Mesendoderm (in vitro differentiated cells): ENCODE measurements at regions not wholly inside any gene's neighbourhood (a gene's known extent, or its start where the extent isn't known, plus 50 kb on each side); places are given as distances from the start of the nearest gene placed in this dataset.
"Not testable (repeated sequence)": the region's sequence is repeated elsewhere in the genome, so short reads cannot be mapped to it uniquely, and the experiment has no call there.

Experiments used
- DNase-seq: peaks from one replicate; pipeline ENCODE4 v3.0.0; 2013
- H2AK5ac ChIP-seq: 2 replicates; pipeline ENCODE4 v1.6.1; 2013; ENCODE audit warnings: low read length, inconsistent platforms
- H2BK120ac ChIP-seq: 2 replicates; pipeline ENCODE4 v1.6.1; 2013; ENCODE audit warnings: low read depth, mild to moderate bottlenecking, low read length, moderate library complexity, mixed read lengths
- H2BK15ac ChIP-seq: replicated peaks from 2 replicates; pipeline ENCODE4 v1.6.1; 2013; ENCODE audit warnings: low read depth, mild to moderate bottlenecking, moderate library complexity
- H2BK5ac ChIP-seq: 2 replicates; pipeline ENCODE4 v1.6.1; 2013; ENCODE audit warnings: low read length, inconsistent platforms
- H3K18ac ChIP-seq: 2 replicates; pipeline ENCODE4 v1.6.1; 2013; ENCODE audit warnings: mild to moderate bottlenecking, low read length, mixed read lengths
- H3K23ac ChIP-seq: one replicate; pipeline ENCODE4 v1.6.1; 2013; ENCODE audit warnings: low read length
- H3K27ac ChIP-seq: 2 replicates; pipeline ENCODE4 v1.5.1; 2013; ENCODE audit warnings: low read depth, mild to moderate bottlenecking, inconsistent platforms, low read length, moderate library complexity
- H3K27me3 ChIP-seq: 2 replicates; pipeline ENCODE4 v1.6.1; 2013; ENCODE audit warnings: low read length, control low read depth, mild to moderate bottlenecking, inconsistent platforms; ENCODE audit not compliant: insufficient read depth, poor library complexity
- H3K36me3 ChIP-seq: 2 replicates; pipeline ENCODE4 v1.6.1; 2013; ENCODE audit warnings: low read length, inconsistent platforms; ENCODE audit not compliant: control insufficient read depth, insufficient read depth
- H3K4ac ChIP-seq: one replicate; pipeline ENCODE4 v1.6.1; 2013; ENCODE audit warnings: low read depth, mild to moderate bottlenecking, low read length, moderate library complexity
- H3K4me1 ChIP-seq: 2 replicates; pipeline ENCODE4 v1.6.1; 2013; ENCODE audit warnings: low read depth, low read length, inconsistent platforms; ENCODE audit not compliant: control insufficient read depth
- H3K4me2 ChIP-seq: 2 replicates; pipeline ENCODE4 v1.6.1; 2013; ENCODE audit warnings: low read length
- H3K4me3 ChIP-seq: 2 replicates; pipeline ENCODE4 v1.5.1; 2013; ENCODE audit warnings: mild to moderate bottlenecking, low read length
- H3K56ac ChIP-seq: one replicate; pipeline ENCODE4 v1.6.1; 2013; ENCODE audit warnings: low read length
- H3K79me1 ChIP-seq: 2 replicates; pipeline ENCODE4 v1.6.1; 2013; ENCODE audit warnings: low read length, inconsistent platforms
- H3K79me2 ChIP-seq: 2 replicates; pipeline ENCODE4 v1.6.1; 2013; ENCODE audit warnings: mild to moderate bottlenecking, low read length; ENCODE audit not compliant: control insufficient read depth, insufficient read depth
- H3K9ac ChIP-seq: 2 replicates; pipeline ENCODE4 v1.6.1; 2013; ENCODE audit warnings: low read length, inconsistent platforms
- H4K5ac ChIP-seq: one replicate; pipeline ENCODE4 v1.6.1; 2013; ENCODE audit warnings: low read length
- H4K8ac ChIP-seq: one replicate; pipeline ENCODE4 v1.6.1; 2013; ENCODE audit warnings: low read depth, mild to moderate bottlenecking, control low read depth, low read length, moderate library complexity
- WGBS: extraction: QIAGEN DNeasy Blood & Tissue Kit; methylation state at CpG from one replicate; pipeline ENCODE4 v1.1.7; 2013; ENCODE audit warnings: low lambda C conversion rate, missing lambda C conversion rate; ENCODE audit not compliant: insufficient coverage; ENCODE audit errors: extremely low coverage; 5-methylcytosine and 5-hydroxymethylcytosine counted together

- not testable (repeated sequence) for H3K56ac ChIP-seq, H3K36me3 ChIP-seq, H4K5ac ChIP-seq, H3K23ac ChIP-seq, H2BK15ac ChIP-seq, H3K4me1 ChIP-seq, H4K8ac ChIP-seq, H2BK5ac ChIP-seq, H3K4me2 ChIP-seq, H2AK5ac ChIP-seq, H3K27me3 ChIP-seq, H3K4ac ChIP-seq, H2BK120ac ChIP-seq, DNase-seq, H3K9ac ChIP-seq, H3K18ac ChIP-seq, H3K79me2 ChIP-seq, H3K27ac ChIP-seq, H3K4me3 ChIP-seq, H3K79me1 ChIP-seq
- no CpG with 5 or more reads among the region's 4 CpGs for WGBS
Measured at GRCh38 chrX:71822314-71822713, 59.2 kb downstream of the CXorf49B start.

DNA sequence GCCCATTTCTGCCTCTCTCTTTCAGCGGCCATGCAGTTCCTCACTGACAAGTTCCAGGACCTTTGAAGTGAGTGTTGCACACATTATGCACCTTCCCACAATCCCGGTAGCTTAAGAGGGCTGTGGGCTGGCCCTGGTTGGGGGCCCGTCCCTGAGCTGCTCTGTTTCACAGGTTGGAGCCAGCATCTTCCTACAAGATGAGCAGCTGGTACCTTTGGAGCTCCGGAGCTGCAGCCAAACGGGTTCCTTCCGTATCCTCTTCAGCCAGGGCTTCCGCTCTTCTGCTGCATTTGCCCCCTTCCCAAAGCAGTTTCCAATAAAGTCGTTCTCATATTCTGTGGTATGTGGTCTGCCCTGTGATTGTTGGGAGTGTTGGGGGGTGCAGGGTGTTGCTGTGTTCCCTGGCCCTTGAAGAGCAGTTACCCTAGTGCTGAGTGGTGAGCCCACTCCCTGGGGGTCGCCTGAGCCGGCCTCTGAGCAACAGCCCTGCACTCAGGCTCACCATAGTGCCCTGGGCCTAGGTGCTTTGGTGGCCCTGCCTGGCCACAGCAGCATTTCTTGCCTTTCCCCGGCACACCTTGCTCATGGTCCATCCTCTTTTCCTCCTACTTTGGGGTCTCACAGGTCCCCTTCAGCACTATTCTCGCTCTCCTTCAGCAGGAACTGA, 60.4 kb downstream of the CXorf49B start:
- WGBS, result no CpG with 5 or more reads among the region's 12 CpGs
- H3K4ac ChIP-seq, result no peak overlapping the region
- H3K23ac ChIP-seq, result no peak overlapping the region

GRCh38 chrX:71828086-71828485, 64.9 kb downstream of the CXorf49B start:
- no peak overlapping the region for H4K8ac ChIP-seq
- H3K4me3 ChIP-seq, result no peak overlapping the region
- H2BK15ac ChIP-seq, result no peak overlapping the region
- no CpG with 5 or more reads among the region's 6 CpGs for WGBS
- DNase-seq, result no peak
- no peak overlapping the region for H3K4me2 ChIP-seq
- no peak overlapping the region for H3K27ac ChIP-seq
- no peak overlapping the region for H3K23ac ChIP-seq
- H3K4me1 ChIP-seq, result no peaks in the 10 kb centered on the region
- no peaks in the 10 kb centered on the region for H3K79me1 ChIP-seq
- H3K9ac ChIP-seq, result no peak overlapping the region
- H3K79me2 ChIP-seq, result no peaks in the 10 kb centered on the region
- no peak overlapping the region for H3K56ac ChIP-seq
- no peaks in the 10 kb centered on the region for H3K36me3 ChIP-seq
- no peak overlapping the region for H2AK5ac ChIP-seq
- no peak overlapping the region for H3K4ac ChIP-seq
- no peak overlapping the region for H4K5ac ChIP-seq
- H3K18ac ChIP-seq, result no peak overlapping the region
- H2BK120ac ChIP-seq, result no peak overlapping the region
- H3K27me3 ChIP-seq, result no peaks in the 10 kb centered on the region
- no peak overlapping the region for H2BK5ac ChIP-seq

More for the DNA sequence above, 60.4 kb downstream of the CXorf49B start:
- Histone ChIP-seq H3K27me3 (no peaks in the 10 kb centered on the region), H3K18ac (no peak overlapping the region), H3K27ac (no peak overlapping the region), H2BK5ac (no peak overlapping the region), H3K9ac (no peak overlapping the region), H2BK120ac (no peak overlapping the region), H3K36me3 (no peaks in the 10 kb centered on the region), H3K4me2 (no peak overlapping the region), H3K79me1 (no peaks in the 10 kb centered on the region), H4K5ac (no peak overlapping the region), H3K4me1 (no peaks in the 10 kb centered on the region), H2BK15ac (no peak overlapping the region), H4K8ac (no peak overlapping the region), H2AK5ac (no peak overlapping the region), H3K79me2 (no peaks in the 10 kb centered on the region), H3K4me3 (no peak overlapping the region), H3K56ac (no peak overlapping the region)
- DNase-seq, result no peak

DNA sequence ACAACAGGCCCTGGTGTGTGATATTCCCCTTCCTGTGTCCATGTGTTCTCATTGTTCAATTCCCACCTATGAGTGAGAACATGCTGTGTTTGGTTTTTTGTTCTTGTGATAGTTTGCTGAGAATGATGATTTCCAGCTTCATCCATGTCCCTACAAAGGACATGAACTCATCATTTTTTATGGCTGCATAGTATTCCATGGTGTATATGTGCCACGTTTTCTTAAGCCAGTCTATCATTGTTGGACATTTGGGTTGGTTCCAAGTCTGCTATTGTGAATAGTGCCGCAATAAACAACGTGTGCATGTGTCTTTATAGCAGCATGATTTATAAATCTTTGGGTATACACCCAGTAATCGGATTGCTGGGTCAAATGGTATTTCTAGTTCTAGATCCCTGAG, 72.6 kb upstream of the NHSL2 start:
- H2BK5ac ChIP-seq, result not testable (repeated sequence)

GRCh38 chrX:71846429-71846828, 64.2 kb upstream of the NHSL2 start:
- no peak overlapping the region for H2AK5ac ChIP-seq
- no peak overlapping the region for H3K4me2 ChIP-seq
- H2BK120ac ChIP-seq, result no peak overlapping the region
- H3K4me3 ChIP-seq, result no peak overlapping the region
- no peak overlapping the region for H4K5ac ChIP-seq
- no peaks in the 10 kb centered on the region for H3K79me1 ChIP-seq
- no peaks in the 10 kb centered on the region for H3K4me1 ChIP-seq
- H3K27me3 ChIP-seq, result no peaks in the 10 kb centered on the region
- no peak overlapping the region for H3K18ac ChIP-seq
- no peaks in the 10 kb centered on the region for H3K79me2 ChIP-seq
- H2BK5ac ChIP-seq, result no peak overlapping the region
- no peak overlapping the region for H4K8ac ChIP-seq
- H3K27ac ChIP-seq, result no peak overlapping the region
- DNase-seq, result peak; percentile 2
- H3K36me3 ChIP-seq, result no peaks in the 10 kb centered on the region
- no peak overlapping the region for H3K56ac ChIP-seq
- H3K23ac ChIP-seq, result no peak overlapping the region
- H3K9ac ChIP-seq, result no peak overlapping the region
- WGBS, result no CpG with 5 or more reads among the region's 1 CpG
- no peak overlapping the region for H2BK15ac ChIP-seq
- no peak overlapping the region for H3K4ac ChIP-seq

More for the DNA sequence above, 72.6 kb upstream of the NHSL2 start:
- not testable (repeated sequence) for H3K9ac ChIP-seq, H3K4me1 ChIP-seq, H2AK5ac ChIP-seq, H3K79me2 ChIP-seq, H3K36me3 ChIP-seq, H3K27ac ChIP-seq, H2BK15ac ChIP-seq, H3K4me3 ChIP-seq, H4K5ac ChIP-seq, H3K23ac ChIP-seq, H4K8ac ChIP-seq, DNase-seq, H3K56ac ChIP-seq, H3K4ac ChIP-seq, H2BK120ac ChIP-seq, H3K18ac ChIP-seq, H3K4me2 ChIP-seq, H3K27me3 ChIP-seq, H3K79me1 ChIP-seq
- no CpG with 5 or more reads among the region's 4 CpGs for WGBS

- 100% methylated on average over 1 of the region's 9 CpGs for WGBS
- H2BK5ac ChIP-seq, result no peak overlapping the region
- H2BK120ac ChIP-seq, result no peak overlapping the region
- H3K18ac ChIP-seq, result no peak overlapping the region
- H3K56ac ChIP-seq, result no peak overlapping the region
- no peak overlapping the region for H3K4me3 ChIP-seq
- H2AK5ac ChIP-seq, result no peak overlapping the region
- no peak for DNase-seq
- H4K8ac ChIP-seq, result no peak overlapping the region
- no peak overlapping the region for H2BK15ac ChIP-seq
- H3K36me3 ChIP-seq, result no peaks in the 10 kb centered on the region
- H4K5ac ChIP-seq, result no peak overlapping the region
- no peaks in the 10 kb centered on the region for H3K79me2 ChIP-seq
- no peak overlapping the region for H3K9ac ChIP-seq
- H3K27me3 ChIP-seq, result no peaks in the 10 kb centered on the region
- no peak overlapping the region for H3K4me2 ChIP-seq
- H3K4ac ChIP-seq, result no peak overlapping the region
- no peaks in the 10 kb centered on the region for H3K79me1 ChIP-seq
- H3K23ac ChIP-seq, result no peak overlapping the region
- H3K27ac ChIP-seq, result no peak overlapping the region
- no peaks in the 10 kb centered on the region for H3K4me1 ChIP-seq
Measured at GRCh38 chrX:71852182-71852581, 58.5 kb upstream of the NHSL2 start.
